ENCODE measurements at regions not wholly inside any gene's neighbourhood (a gene's known extent, or its start where the extent isn't known, plus 50 kb on each side); places are given as distances from the start of the nearest gene placed in this dataset.

DNA sequence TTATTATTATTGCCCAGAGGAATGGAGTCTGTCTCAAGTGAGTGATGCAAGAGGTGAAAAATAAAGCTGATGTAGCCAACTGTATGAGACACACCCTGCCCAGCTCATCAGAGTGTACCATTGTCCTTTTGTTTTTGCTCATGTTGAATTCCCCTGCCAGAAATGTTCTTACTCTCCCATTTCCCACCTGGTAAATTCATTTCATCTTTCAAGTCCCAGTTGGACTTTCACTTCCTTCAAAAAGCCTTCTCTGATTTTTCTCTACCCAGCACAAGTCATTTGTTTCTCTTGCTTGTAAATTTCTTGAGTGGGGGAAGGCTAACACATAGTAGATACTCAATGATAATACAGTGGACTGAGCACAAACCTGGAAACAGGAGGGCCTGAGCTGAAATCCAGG, 394.5 kb upstream of the ZNF462 start:
- Mint-ChIP-seq H3K4me3 (ENCODE audit: unreplicated experiment) (no peak overlapping the region), H3K27ac (ENCODE audit: unreplicated experiment) (no peak overlapping the region), H3K9me3 (ENCODE audit: unreplicated experiment) (peaks cover 8% of the 10 kb centered on the region), H3K4me1 (ENCODE audit: unreplicated experiment) (peaks cover 9% of the 10 kb centered on the region), H3K27me3 (ENCODE audit: unreplicated experiment) (no peaks in the 10 kb centered on the region), H3K36me3 (ENCODE audit: low read depth, unreplicated experiment) (peaks cover 8% of the 10 kb centered on the region)
- TF ChIP-seq, protein P1, sequence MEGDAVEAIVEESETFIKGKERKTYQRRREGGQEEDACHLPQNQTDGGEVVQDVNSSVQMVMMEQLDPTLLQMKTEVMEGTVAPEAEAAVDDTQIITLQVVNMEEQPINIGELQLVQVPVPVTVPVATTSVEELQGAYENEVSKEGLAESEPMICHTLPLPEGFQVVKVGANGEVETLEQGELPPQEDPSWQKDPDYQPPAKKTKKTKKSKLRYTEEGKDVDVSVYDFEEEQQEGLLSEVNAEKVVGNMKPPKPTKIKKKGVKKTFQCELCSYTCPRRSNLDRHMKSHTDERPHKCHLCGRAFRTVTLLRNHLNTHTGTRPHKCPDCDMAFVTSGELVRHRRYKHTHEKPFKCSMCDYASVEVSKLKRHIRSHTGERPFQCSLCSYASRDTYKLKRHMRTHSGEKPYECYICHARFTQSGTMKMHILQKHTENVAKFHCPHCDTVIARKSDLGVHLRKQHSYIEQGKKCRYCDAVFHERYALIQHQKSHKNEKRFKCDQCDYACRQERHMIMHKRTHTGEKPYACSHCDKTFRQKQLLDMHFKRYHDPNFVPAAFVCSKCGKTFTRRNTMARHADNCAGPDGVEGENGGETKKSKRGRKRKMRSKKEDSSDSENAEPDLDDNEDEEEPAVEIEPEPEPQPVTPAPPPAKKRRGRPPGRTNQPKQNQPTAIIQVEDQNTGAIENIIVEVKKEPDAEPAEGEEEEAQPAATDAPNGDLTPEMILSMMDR (IDR thresholded peaks at IDR 0.05; ENCODE audit: unreplicated experiment): no peak
- DNase-seq (ENCODE audit: low spot score): no peak

DNA sequence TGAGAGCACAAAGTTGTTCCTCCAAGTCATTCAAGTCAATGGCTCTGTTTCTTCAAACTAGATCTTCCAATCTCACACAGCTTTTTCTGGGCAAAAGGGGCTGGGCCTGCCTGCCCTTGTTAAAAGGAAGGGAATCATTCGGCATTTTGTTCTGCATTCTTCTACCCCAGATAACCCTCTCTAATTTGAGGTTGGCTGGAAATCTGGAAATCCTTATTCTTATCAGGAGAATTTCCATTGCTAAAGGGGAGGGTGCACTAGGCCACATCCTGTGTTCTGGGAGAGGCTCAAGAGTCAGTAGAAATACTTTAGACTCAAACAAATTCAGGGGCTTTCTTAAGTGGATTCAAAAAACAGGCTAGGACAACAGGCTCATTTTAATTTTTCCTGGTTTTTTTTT, 384.7 kb upstream of the ZNF462 start:
- Mint-ChIP-seq H3K27me3 (ENCODE audit: unreplicated experiment) (peaks cover 3% of the 10 kb centered on the region), H3K36me3 (ENCODE audit: low read depth, unreplicated experiment) (no peaks in the 10 kb centered on the region), H3K27ac (ENCODE audit: unreplicated experiment) (no peak overlapping the region), H3K9me3 (ENCODE audit: unreplicated experiment) (no peaks in the 10 kb centered on the region), H3K4me1 (ENCODE audit: unreplicated experiment) (peaks cover 6% of the 10 kb centered on the region), H3K4me3 (ENCODE audit: unreplicated experiment) (no peak overlapping the region)
- TF ChIP-seq, protein P1 (IDR thresholded peaks at IDR 0.05; ENCODE audit: unreplicated experiment): no peak
- DNase-seq (ENCODE audit: low spot score): no peak

DNA sequence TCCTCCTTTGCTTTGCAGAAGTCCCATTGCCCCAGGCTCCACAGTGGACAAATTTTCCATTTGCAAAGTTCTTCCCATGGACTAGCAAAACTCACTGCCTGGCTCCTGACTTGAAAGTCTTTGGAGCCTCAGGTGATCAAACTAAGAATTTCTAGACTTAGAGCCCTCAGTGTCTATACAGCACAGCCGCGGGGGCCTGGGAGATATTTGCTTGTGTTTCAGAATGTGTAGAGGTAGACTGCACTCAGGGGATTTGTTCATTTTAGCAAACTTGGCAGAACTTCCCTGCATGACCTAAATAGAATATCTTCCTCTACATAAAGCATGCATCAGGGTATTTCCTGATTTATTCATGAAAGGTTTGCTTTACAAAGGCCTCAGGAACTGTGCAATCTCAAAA, 384.2 kb upstream of the ZNF462 start:
- peaks cover 6% of the 10 kb centered on the region for H3K4me1 Mint-ChIP-seq (ENCODE audit: unreplicated experiment)
- TF ChIP-seq, protein P1 (IDR thresholded peaks at IDR 0.05; ENCODE audit: unreplicated experiment): no peak
- H3K36me3 Mint-ChIP-seq (ENCODE audit: low read depth, unreplicated experiment): no peaks in the 10 kb centered on the region
- no peaks in the 10 kb centered on the region for H3K9me3 Mint-ChIP-seq (ENCODE audit: unreplicated experiment)
- H3K27me3 Mint-ChIP-seq (ENCODE audit: unreplicated experiment): peaks cover 5% of the 10 kb centered on the region
- no peak overlapping the region for H3K27ac Mint-ChIP-seq (ENCODE audit: unreplicated experiment)
- DNase-seq (ENCODE audit: low spot score): no peak
- H3K4me3 Mint-ChIP-seq (ENCODE audit: unreplicated experiment): no peak overlapping the region

DNA sequence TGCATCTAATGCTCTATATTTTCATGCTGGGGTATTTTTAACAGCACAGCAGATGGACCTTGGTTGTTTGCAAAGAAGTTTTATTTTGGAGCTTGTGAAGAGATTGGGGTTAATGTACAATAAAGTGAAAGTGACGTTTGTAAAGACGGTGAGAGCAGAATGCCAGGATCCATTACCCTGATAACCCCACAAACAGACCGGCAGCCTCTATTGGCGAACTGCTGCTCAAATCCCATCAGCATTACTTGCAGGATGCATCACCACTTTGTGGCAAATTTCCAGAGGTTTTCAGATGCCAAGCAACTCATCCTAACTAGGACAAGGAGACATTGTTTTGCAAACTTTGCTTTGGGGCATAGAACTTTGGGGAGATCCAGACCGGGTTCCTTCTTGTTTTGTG, 383.3 kb upstream of the ZNF462 start:
- Mint-ChIP-seq H3K36me3 (ENCODE audit: low read depth, unreplicated experiment) (no peaks in the 10 kb centered on the region), H3K4me1 (ENCODE audit: unreplicated experiment) (peaks cover 6% of the 10 kb centered on the region), H3K9me3 (ENCODE audit: unreplicated experiment) (no peaks in the 10 kb centered on the region), H3K27me3 (ENCODE audit: unreplicated experiment) (peaks cover 4% of the 10 kb centered on the region), H3K27ac (ENCODE audit: unreplicated experiment) (no peak overlapping the region), H3K4me3 (ENCODE audit: unreplicated experiment) (no peak overlapping the region)
- TF ChIP-seq, protein P1 (IDR thresholded peaks at IDR 0.05; ENCODE audit: unreplicated experiment): no peak
- DNase-seq (ENCODE audit: low spot score): no peak

DNA sequence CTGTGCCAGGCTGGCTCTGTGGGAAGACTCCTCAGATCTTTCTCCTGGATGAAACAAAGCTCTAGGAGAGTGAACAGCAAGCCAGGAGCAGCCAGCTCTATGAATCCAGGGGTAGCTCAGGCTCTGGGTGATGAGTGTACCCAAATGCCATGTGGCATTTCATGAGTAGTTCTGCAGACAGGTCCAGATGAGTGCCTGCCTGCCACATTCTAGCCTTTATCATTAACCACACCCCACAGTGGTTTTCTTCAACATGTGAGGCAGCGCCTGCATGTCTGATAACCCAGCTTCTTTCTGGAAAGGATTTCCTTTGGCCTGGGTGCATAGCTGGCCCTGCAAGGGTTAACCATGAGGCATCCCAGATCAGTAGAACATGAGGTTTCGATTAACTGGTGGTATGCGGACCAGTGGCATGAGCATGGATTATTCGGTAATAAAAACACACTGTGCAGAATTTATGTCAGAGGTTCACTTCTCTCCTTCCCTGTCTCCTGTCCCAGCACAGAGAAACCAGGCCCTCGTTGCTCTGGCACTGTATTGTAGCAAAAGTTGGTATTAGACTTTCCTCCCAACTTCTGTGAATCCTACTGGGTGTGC, 381.9 kb upstream of the ZNF462 start:
- Mint-ChIP-seq H3K4me1 (ENCODE audit: unreplicated experiment) (peaks cover 6% of the 10 kb centered on the region), H3K27ac (ENCODE audit: unreplicated experiment) (no peak overlapping the region), H3K4me3 (ENCODE audit: unreplicated experiment) (no peak overlapping the region), H3K36me3 (ENCODE audit: low read depth, unreplicated experiment) (no peaks in the 10 kb centered on the region), H3K9me3 (ENCODE audit: unreplicated experiment) (no peaks in the 10 kb centered on the region), H3K27me3 (ENCODE audit: unreplicated experiment) (peaks cover 4% of the 10 kb centered on the region)
- TF ChIP-seq, protein P1 (IDR thresholded peaks at IDR 0.05; ENCODE audit: unreplicated experiment): no peak
- no peak for DNase-seq (ENCODE audit: low spot score)
